D721Med (cell line): ENCODE measurements at regions not wholly inside any gene's neighbourhood (a gene's known extent, or its start where the extent isn't known, plus 50 kb on each side); places are given as distances from the start of the nearest gene placed in this dataset.

ENCODE experiments used
- DNase-seq: peaks from one replicate; pipeline ENCODE4 v3.0.0; 2011; ENCODE audit warnings: low spot score; ENCODE audit not compliant: insufficient read length
- FAIRE-seq: peaks from 2 replicates; lab custom pipeline; 2011; peaks lifted over from hg19 to GRCh38; lab: Jason Lieb, UNC
- TF ChIP-seq, protein P1 (sequence below): IDR thresholded peaks from 2 replicates; pipeline ENCODE4 v1.5.1; 2012; ENCODE audit warnings: mild to moderate bottlenecking, control low read depth; ENCODE audit not compliant: insufficient read depth; ENCODE audit errors: missing control alignments

DNA sequence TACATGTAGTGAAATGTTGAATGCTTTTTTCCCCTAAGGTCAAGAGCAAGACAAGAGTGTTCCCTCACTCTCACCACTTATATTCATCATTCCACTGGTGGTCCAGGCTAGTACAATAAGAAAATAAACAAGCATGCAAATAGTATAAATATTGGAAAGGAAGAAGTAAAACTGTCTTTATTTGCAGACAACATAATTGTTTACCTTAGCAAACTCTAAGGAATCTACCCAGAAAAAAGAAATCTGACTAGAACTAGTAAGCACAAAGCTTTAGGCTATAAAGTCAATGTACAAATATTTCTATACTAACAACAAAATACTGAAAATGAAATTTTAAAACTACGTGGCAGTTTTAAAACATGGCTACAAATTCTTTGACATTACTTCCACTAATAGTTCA is 101.7 kb downstream of the CYB561 start:
- TF ChIP-seq, protein P1, sequence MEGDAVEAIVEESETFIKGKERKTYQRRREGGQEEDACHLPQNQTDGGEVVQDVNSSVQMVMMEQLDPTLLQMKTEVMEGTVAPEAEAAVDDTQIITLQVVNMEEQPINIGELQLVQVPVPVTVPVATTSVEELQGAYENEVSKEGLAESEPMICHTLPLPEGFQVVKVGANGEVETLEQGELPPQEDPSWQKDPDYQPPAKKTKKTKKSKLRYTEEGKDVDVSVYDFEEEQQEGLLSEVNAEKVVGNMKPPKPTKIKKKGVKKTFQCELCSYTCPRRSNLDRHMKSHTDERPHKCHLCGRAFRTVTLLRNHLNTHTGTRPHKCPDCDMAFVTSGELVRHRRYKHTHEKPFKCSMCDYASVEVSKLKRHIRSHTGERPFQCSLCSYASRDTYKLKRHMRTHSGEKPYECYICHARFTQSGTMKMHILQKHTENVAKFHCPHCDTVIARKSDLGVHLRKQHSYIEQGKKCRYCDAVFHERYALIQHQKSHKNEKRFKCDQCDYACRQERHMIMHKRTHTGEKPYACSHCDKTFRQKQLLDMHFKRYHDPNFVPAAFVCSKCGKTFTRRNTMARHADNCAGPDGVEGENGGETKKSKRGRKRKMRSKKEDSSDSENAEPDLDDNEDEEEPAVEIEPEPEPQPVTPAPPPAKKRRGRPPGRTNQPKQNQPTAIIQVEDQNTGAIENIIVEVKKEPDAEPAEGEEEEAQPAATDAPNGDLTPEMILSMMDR: no peak
- no peak for DNase-seq

DNA sequence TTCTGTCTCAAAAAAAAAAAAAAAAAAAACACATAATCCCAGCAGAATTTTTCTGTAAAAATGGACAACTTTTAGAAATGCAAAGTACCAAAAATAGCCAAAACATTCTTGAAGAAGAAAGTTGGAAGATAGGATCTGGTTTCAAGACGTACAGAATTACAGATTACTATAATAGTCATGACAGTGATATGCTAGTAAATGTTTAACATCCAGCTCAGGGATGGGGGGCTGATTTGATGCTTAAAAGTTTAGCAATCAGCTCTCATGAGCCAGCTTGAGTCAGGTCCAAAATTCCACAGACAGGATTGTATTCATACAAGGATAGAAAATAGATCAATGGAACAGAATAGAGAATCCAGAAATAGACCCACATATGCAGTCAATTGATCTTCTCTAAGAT is 100.5 kb downstream of the CYB561 start:
- TF ChIP-seq, protein P1: no peak
- DNase-seq: no peak
- no peak for FAIRE-seq

More for the DNA sequence above, 101.7 kb downstream of the CYB561 start:
- FAIRE-seq: no peak

DNA sequence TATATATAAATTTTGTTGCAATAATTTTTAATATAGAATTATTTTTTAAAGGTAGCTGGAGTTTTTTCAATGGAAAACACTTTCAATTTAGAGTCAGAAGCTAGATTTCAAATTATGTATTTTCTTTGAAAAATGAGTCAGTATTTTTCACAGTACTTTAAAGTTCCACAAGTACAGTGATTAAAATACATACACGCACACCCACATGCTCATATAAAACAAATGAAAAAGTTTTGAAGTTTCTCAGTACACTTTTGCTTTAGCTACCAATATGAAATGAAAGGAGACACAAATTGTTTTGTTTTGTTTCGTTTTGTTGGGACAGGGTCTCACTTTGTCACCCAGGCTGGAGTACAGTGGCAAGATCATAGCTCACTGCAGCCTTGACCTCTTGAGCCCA is 98.6 kb downstream of the CYB561 start:
- TF ChIP-seq, protein P1: no peak
- FAIRE-seq: no peak
- DNase-seq: no peak

DNA sequence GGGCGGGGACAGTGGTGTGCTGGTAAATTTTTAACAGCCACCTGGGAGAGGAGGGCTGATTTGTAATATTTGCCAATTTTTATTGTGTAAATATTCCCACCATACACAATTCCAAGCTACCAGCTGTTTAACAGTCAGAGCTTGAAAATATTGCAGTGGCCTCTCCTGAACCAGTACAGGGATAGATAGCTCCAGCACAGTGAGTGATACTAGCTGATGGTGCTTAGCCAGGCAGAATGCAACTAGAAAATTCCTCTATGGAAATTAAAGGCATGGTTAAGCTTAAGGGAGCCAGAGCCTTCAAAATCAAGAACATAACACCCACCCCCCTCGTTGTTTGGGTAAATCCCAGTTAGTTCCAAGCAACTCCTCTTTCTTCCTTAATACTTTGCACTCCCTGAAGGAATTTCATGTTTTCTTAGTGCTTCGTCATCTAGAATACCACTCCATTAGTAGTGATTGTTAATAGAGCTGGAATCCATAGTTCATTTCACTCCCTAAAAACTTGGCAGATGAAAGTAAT is 96.6 kb downstream of the CYB561 start:
- TF ChIP-seq, protein P1: no peak
- no peak for FAIRE-seq
- DNase-seq: no peak

DNA sequence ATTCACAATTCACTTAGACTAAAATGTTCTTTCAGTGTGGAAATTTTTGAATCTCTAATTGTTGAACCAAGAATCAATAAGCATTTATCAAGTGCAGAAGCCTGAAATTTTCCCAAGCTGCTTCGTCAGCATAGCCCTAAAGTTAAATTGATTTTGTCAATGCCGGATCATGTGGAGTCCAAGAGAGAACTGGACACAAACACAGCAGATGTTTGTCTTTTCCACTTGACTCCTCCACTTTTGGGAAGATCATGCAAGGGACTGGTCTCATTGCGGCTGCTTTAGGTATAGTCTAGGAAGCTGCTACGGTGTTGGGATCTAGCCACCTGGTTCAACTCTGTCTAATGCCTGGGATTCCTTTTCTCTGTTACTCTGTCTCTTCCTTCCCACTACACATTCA is 95.7 kb downstream of the CYB561 start:
- FAIRE-seq (no peak), DNase-seq (no peak)
- TF ChIP-seq, protein P1: no peak

DNA sequence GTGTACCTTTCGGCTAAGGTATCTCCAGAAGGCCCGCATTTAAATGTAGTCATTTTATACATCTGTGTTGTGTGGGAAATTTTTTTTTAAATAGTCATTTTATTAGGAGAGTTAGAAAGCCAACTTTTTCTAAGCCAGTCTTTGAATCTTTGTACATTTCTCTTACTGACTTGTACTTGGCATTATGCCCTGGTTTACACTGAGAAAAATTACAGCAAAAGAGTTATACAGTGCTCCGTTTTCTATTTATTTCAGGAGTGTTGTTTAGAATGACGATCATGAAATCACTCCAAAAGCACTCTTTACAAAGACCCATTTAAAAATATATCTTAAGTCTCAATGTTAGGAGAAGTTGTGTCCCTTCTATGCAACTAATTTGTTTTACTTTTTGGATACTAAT is 91.8 kb downstream of the CYB561 start:
- TF ChIP-seq, protein P1: no peak
- DNase-seq: no peak
- FAIRE-seq: no peak

DNA sequence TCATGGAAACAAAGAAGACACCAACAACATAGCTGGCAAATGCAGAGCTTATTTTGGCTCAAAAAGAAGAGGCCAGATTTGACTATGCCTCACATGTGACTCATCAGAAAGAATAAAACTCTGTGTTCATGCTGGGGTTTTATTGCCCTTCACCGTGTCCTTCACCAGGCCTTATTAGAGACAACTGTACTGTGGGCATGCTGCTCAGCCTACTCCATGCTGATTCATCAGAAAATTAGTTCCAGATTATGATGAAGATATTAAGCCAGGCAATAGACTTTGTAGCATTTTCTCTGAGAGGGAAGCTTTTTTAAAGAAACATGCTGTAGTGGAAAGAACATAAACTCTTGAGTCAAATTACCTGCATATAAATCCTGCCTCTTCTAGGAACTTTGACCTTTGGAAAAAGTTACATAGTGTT is 89.8 kb downstream of the CYB561 start:
- no peak for DNase-seq
- FAIRE-seq: no peak

More for the DNA sequence above, 89.8 kb downstream of the CYB561 start:
- TF ChIP-seq, protein P1: no peak
